ENCODE measurements at regions not wholly inside any gene's neighbourhood (a gene's known extent, or its start where the extent isn't known, plus 50 kb on each side); places are given as distances from the start of the nearest gene placed in this dataset.
"Not testable (repeated sequence)": the region's sequence is repeated elsewhere in the genome, so short reads cannot be mapped to it uniquely, and the experiment has no call there.

GRCh38 chr7:79984210-79984609 is 150.4 kb upstream of the GNAI1 start:
- DNase-seq (no peak), ATAC-seq (no peak)
- H3K36me3 ChIP-seq, result no peaks in the 10 kb centered on the region
- intact Hi-C loops (cut with DNase I), result no loop called here
- no peaks in the 10 kb centered on the region for H3K9me3 ChIP-seq
- H3K4me1 ChIP-seq, result no peaks in the 10 kb centered on the region
- TF ChIP-seq CTCF (IDR thresholded peaks at IDR 0.05), result no peak
- H3K27me3 ChIP-seq (ENCODE audit: low read depth), result no peaks in the 10 kb centered on the region
- no peak overlapping the region for H3K4me3 ChIP-seq
- H3K27ac ChIP-seq, result no peak overlapping the region

GRCh38 chr7:79982141-79982770 is 152.4 kb upstream of the GNAI1 start:
- intact Hi-C loops (cut with DNase I), result no loop called here
- H3K9me3 ChIP-seq, result no peaks in the 10 kb centered on the region
- TF ChIP-seq CTCF (IDR thresholded peaks at IDR 0.05), result no peak
- H3K27ac ChIP-seq, result no peak overlapping the region
- DNase-seq, result no peak
- no peak overlapping the region for H3K4me3 ChIP-seq
- no peaks in the 10 kb centered on the region for H3K36me3 ChIP-seq
- H3K27me3 ChIP-seq (ENCODE audit: low read depth), result no peaks in the 10 kb centered on the region
- ATAC-seq, result no peak
- H3K4me1 ChIP-seq, result no peaks in the 10 kb centered on the region

GRCh38 chr7:79980376-79980775 is 154.3 kb upstream of the GNAI1 start:
- no peak for DNase-seq
- Histone ChIP-seq H3K27me3 (ENCODE audit: low read depth) (no peaks in the 10 kb centered on the region), H3K4me1 (no peaks in the 10 kb centered on the region), H3K4me3 (no peak overlapping the region), H3K9me3 (no peaks in the 10 kb centered on the region), H3K27ac (no peak overlapping the region), H3K36me3 (no peaks in the 10 kb centered on the region)
- no peak for TF ChIP-seq CTCF (IDR thresholded peaks at IDR 0.05)
- intact Hi-C loops (cut with DNase I), result no loop called here
- ATAC-seq, result no peak

- ATAC-seq (no peak), DNase-seq (no peak)
- no peak for TF ChIP-seq CTCF (IDR thresholded peaks at IDR 0.05)
- Histone ChIP-seq H3K27me3 (ENCODE audit: low read depth) (no peaks in the 10 kb centered on the region), H3K4me3 (no peak overlapping the region), H3K36me3 (no peaks in the 10 kb centered on the region), H3K4me1 (no peaks in the 10 kb centered on the region), H3K9me3 (no peaks in the 10 kb centered on the region), H3K27ac (no peak overlapping the region)
- intact Hi-C loops (cut with DNase I), result no loop called here
These were observed 155.2 kb upstream of the GNAI1 start for GRCh38 chr7:79979437-79979836.

- no peak for ATAC-seq
- Histone ChIP-seq H3K36me3 (no peaks in the 10 kb centered on the region), H3K4me3 (no peak overlapping the region), H3K9me3 (no peaks in the 10 kb centered on the region), H3K27me3 (ENCODE audit: low read depth) (no peaks in the 10 kb centered on the region), H3K27ac (no peak overlapping the region), H3K4me1 (no peaks in the 10 kb centered on the region)
- DNase-seq, result no peak
- TF ChIP-seq CTCF (IDR thresholded peaks at IDR 0.05), result no peak
- intact Hi-C loops (cut with DNase I), result no loop called here
These were observed 157.2 kb upstream of the GNAI1 start for GRCh38 chr7:79977481-79977880.

- H3K4me3 ChIP-seq; DNase-seq; H3K27ac ChIP-seq; intact Hi-C loops (cut with DNase I); H3K27me3 ChIP-seq (ENCODE audit: low read depth); H3K36me3 ChIP-seq; H3K9me3 ChIP-seq; H3K4me1 ChIP-seq; ATAC-seq: not testable (repeated sequence)
These were observed 158.0 kb upstream of the GNAI1 start for GRCh38 chr7:79976711-79977020.

- DNase-seq; H3K27me3 ChIP-seq (ENCODE audit: low read depth); H3K4me1 ChIP-seq; H3K36me3 ChIP-seq; intact Hi-C loops (cut with DNase I); H3K4me3 ChIP-seq; ATAC-seq; H3K9me3 ChIP-seq; H3K27ac ChIP-seq: not testable (repeated sequence)
These were observed 158.5 kb upstream of the GNAI1 start for GRCh38 chr7:79975986-79976710.

Measured in lower lobe of right lung (tissue), 2 donors.